HG02642 (cell line): ENCODE measurements at regions not wholly inside any gene's neighbourhood (a gene's known extent, or its start where the extent isn't known, plus 50 kb on each side); places are given as distances from the start of the nearest gene placed in this dataset.

Source experiments
- ATAC-seq: cut with Tn5 transposase; IDR thresholded peaks from one replicate; pipeline ENCODE4 v1.9.1; 2021; ENCODE audit warnings: mild to moderate bottlenecking; ENCODE audit not compliant: unreplicated experiment, poor library complexity

- no peak for ATAC-seq
Measured at GRCh38 chr6:113488061-113488460, 369.1 kb upstream of the MARCKS start.

- no peak for ATAC-seq
Measured at GRCh38 chr6:113488812-113489685, 368.1 kb upstream of the MARCKS start.

- ATAC-seq = no peak
Measured at GRCh38 chr6:113489952-113490746, 367.0 kb upstream of the MARCKS start.

- no peak for ATAC-seq
Measured at GRCh38 chr6:113491376-113491775, 365.8 kb upstream of the MARCKS start.

- ATAC-seq = no peak
Measured at GRCh38 chr6:113493991-113494390, 363.2 kb upstream of the MARCKS start.

GRCh38 chr6:113495521-113495920 lies 361.6 kb upstream of the MARCKS start:
- no peak for ATAC-seq

- no peak for ATAC-seq
Measured at GRCh38 chr6:113496166-113496565, 361.0 kb upstream of the MARCKS start.

GRCh38 chr6:113500221-113500620 lies 356.9 kb upstream of the MARCKS start:
- no peak for ATAC-seq

GRCh38 chr6:113505084-113505699 lies 352.0 kb upstream of the MARCKS start:
- ATAC-seq = no peak

GRCh38 chr6:113508249-113508648 lies 348.9 kb upstream of the MARCKS start:
- no peak for ATAC-seq

GRCh38 chr6:113511100-113511499 lies 346.0 kb upstream of the MARCKS start:
- ATAC-seq = no peak

- no peak for ATAC-seq
Measured at GRCh38 chr6:113512576-113512975, 344.6 kb upstream of the MARCKS start.

GRCh38 chr6:113513086-113513485 lies 344.1 kb upstream of the MARCKS start:
- no peak for ATAC-seq

- no peak for ATAC-seq
Measured at GRCh38 chr6:113522376-113522775, 334.8 kb upstream of the MARCKS start.

GRCh38 chr6:113524826-113525225 lies 332.3 kb upstream of the MARCKS start:
- no peak for ATAC-seq

GRCh38 chr6:113526553-113526952 lies 330.6 kb upstream of the MARCKS start:
- no peak for ATAC-seq

- ATAC-seq = no peak
Measured at GRCh38 chr6:113526995-113527394, 330.1 kb upstream of the MARCKS start.

- no peak for ATAC-seq
Measured at GRCh38 chr6:113528111-113528510, 329.0 kb upstream of the MARCKS start.

- ATAC-seq = no peak
Measured at GRCh38 chr6:113529196-113529595, 327.9 kb upstream of the MARCKS start.

GRCh38 chr6:113529879-113530278 lies 327.3 kb upstream of the MARCKS start:
- ATAC-seq = no peak

- no peak for ATAC-seq
Measured at GRCh38 chr6:113530769-113531168, 326.4 kb upstream of the MARCKS start.
